HEK293T (cell line): ENCODE measurements at regions not wholly inside any gene's neighbourhood (a gene's known extent, or its start where the extent isn't known, plus 50 kb on each side); places are given as distances from the start of the nearest gene placed in this dataset.

Experiments used
- BHLHE40 ChIP-seq: fragments of 450-650 bp; IDR thresholded peaks from 2 replicates; pipeline ENCODE4 v1.6.1; 2016; ENCODE audit warnings: mild to moderate bottlenecking, moderate library complexity, borderline replicate concordance
- FOXK2 ChIP-seq: fragments of 450-650 bp; IDR thresholded peaks from 2 replicates; pipeline ENCODE4 v1.6.1; 2016; ENCODE audit warnings: mild to moderate bottlenecking
- LEF1 ChIP-seq: fragments of 450-650 bp; IDR thresholded peaks from 2 replicates; pipeline ENCODE4 v1.6.1; 2017; ENCODE audit warnings: mild to moderate bottlenecking, borderline replicate concordance
- NFRKB ChIP-seq: fragments of 450-650 bp; IDR thresholded peaks from 2 replicates; pipeline ENCODE4 v1.6.1; 2016; ENCODE audit warnings: mild to moderate bottlenecking, moderate library complexity
- PKNOX1 ChIP-seq: fragments of 450-650 bp; IDR thresholded peaks from 2 replicates; pipeline ENCODE4 v1.6.1; 2016
- SUZ12 ChIP-seq: fragments of 450-650 bp; IDR thresholded peaks from 2 replicates; pipeline ENCODE4 v1.6.1; 2016; ENCODE audit warnings: mild to moderate bottlenecking

- TF ChIP-seq SUZ12: no peak
- TF ChIP-seq FOXK2: no peak
- TF ChIP-seq NFRKB: no peak
- TF ChIP-seq LEF1: no peak
- no peak for TF ChIP-seq BHLHE40
- no peak for TF ChIP-seq PKNOX1
Observed at GRCh38 chr5:165126598-165126997, 1621.2 kb downstream of the MAT2B start.
